HCT116 (cell line): ENCODE measurements at regions not wholly inside any gene's neighbourhood (a gene's known extent, or its start where the extent isn't known, plus 50 kb on each side); places are given as distances from the start of the nearest gene placed in this dataset.

Experiments used
- ATF3 ChIP-seq: IDR thresholded peaks from 2 replicates; pipeline ENCODE4 v1.6.1; 2012
- CTCF ChIP-seq, 3 experiments: fragments of 200-600 bp in 1 of 3; sonication (generic) in 1 of 3; IDR thresholded peaks in 2 of 3; conservative IDR thresholded peaks in 1 of 3; 2 replicates each; pipeline ENCODE4 v1.5.1; 2012 to 2017; ENCODE audit warnings: low read depth in 2 of 3, low read length in 2 of 3, antibody characterized with exemption in 1 of 3, borderline replicate concordance in 1 of 3, control low read depth in 1 of 3, mild to moderate bottlenecking in 1 of 3, mixed read lengths in 1 of 3, mixed run types in 1 of 3, moderate library complexity in 1 of 3; ENCODE audit not compliant: insufficient read depth in 1 of 3
- EZH2 ChIP-seq: fragments of 200-600 bp; sonication (generic); IDR thresholded peaks from 2 replicates; pipeline ENCODE4 v1.6.1; 2017; ENCODE audit warnings: antibody characterized with exemption, mixed run types
- EZH2phosphoT487 ChIP-seq: fragments of 200-600 bp; IDR thresholded peaks from 2 replicates; pipeline ENCODE4 v1.6.1; 2018; ENCODE audit warnings: antibody characterized with exemption, borderline replicate concordance
- POLR2A ChIP-seq: IDR thresholded peaks from 2 replicates; pipeline ENCODE4 v1.7.0; 2011; ENCODE audit warnings: borderline replicate concordance; ENCODE audit not compliant: insufficient read depth, insufficient read length; ENCODE audit errors: extremely low read depth
- POLR2AphosphoS5 ChIP-seq: IDR thresholded peaks from 2 replicates; pipeline ENCODE4 v1.6.1; 2011; ENCODE audit warnings: mild to moderate bottlenecking, low read depth, low read length, moderate library complexity
- RAD21 ChIP-seq: IDR thresholded peaks from 2 replicates; pipeline ENCODE4 v1.6.1; 2012; ENCODE audit warnings: low read depth, mild to moderate bottlenecking
- SP1 ChIP-seq: IDR thresholded peaks from 2 replicates; pipeline ENCODE4 v1.6.1; 2012; ENCODE audit warnings: low read depth
- SRF ChIP-seq: IDR thresholded peaks from 2 replicates; pipeline ENCODE4 v1.6.1; 2012; ENCODE audit warnings: low read depth
- TCF7L2 ChIP-seq: IDR thresholded peaks from 2 replicates; pipeline ENCODE4 v1.7.0; 2011; ENCODE audit warnings: borderline replicate concordance, inconsistent platforms; ENCODE audit not compliant: insufficient read depth, insufficient read length; ENCODE audit errors: extremely low read depth
- ZNF274 ChIP-seq: fragments of 200-500 bp; sonication (Bioruptor generic); IDR thresholded peaks from 2 replicates; pipeline ENCODE4 v1.6.1; 2014; ENCODE audit warnings: mild to moderate bottlenecking, low read depth, low read length, inconsistent platforms
- TF ChIP-seq, protein P1 (sequence below): IDR thresholded peaks from 2 replicates; pipeline ENCODE4 v1.6.1; 2012

GRCh38 chr5:163880302-163880701 is 374.9 kb downstream of the MAT2B start:
- TF ChIP-seq POLR2AphosphoS5 (no peak), ATF3 (no peak), CTCF (IDR thresholded peaks at IDR 0.05 in 2 of 3, conservative IDR thresholded peaks at IDR 0.05 in 1 of 3; ENCODE audit: borderline replicate concordance in 1 of 3, insufficient read depth in 1 of 3, low read depth in 2 of 3, low read length in 2 of 3) (no peak), RAD21 (no peak), POLR2A (no peak), TCF7L2 (no peak), SRF (no peak), EZH2phosphoT487 (no peak), ZNF274 (no peak), SP1 (no peak), EZH2 (no peak)
- TF ChIP-seq, protein P1, sequence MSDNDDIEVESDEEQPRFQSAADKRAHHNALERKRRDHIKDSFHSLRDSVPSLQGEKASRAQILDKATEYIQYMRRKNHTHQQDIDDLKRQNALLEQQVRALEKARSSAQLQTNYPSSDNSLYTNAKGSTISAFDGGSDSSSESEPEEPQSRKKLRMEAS, result no peak
